CD4-positive, alpha-beta T cell treated with Interleukin-6 at 100 ng/mL for 8 hours (primary cell): ENCODE measurements at regions not wholly inside any gene's neighbourhood (a gene's known extent, or its start where the extent isn't known, plus 50 kb on each side); places are given as distances from the start of the nearest gene placed in this dataset.

Source experiments
- DNase-seq: peaks from one replicate; pipeline ENCODE4 v3.0.0-alpha.2; 2020; ENCODE audit warnings: mixed read lengths, low spot score

DNA sequence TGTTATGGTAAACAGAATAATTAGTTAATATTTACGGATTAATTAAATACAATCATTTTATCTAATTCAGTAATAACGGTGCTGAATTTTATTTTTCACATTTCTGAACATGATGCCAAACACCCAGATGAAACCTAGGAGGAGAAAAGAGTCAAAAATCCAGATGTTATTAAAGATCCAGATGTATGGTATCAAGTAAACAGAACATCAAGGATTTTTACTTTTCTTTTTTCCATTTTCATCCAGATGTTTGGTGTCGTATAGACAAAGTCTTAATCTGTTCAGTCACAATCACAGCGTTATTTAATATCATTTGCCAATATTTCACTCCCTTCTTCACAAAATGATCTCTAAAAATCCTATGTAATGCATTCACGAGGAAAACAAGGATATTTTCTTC lies 64.0 kb upstream of the NR2F2 start:
- DNase-seq = no peak

DNA sequence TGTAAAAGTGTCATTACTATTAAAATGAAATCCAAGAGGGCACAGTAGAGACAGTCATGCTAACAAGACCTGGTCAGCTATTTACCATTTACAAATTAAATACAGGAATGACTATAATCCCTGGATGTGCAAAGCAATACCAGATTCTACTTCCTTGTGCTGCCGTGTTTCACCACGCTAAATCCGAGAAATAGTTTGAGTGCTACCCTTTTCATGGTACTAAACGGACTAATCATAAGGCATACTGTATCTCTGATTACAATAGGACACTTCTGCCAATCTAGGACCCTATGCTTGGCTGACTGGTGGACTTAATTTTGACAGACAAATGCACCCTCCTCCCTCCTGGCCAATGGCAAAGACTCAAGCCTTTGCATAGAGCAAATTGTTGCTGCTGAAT lies 63.0 kb upstream of the NR2F2 start:
- no peak for DNase-seq

GRCh38 chr15:96268442-96269204 lies 61.9 kb upstream of the NR2F2 start:
- DNase-seq = no peak

GRCh38 chr15:96270581-96271172 lies 59.8 kb upstream of the NR2F2 start:
- no peak for DNase-seq

DNA sequence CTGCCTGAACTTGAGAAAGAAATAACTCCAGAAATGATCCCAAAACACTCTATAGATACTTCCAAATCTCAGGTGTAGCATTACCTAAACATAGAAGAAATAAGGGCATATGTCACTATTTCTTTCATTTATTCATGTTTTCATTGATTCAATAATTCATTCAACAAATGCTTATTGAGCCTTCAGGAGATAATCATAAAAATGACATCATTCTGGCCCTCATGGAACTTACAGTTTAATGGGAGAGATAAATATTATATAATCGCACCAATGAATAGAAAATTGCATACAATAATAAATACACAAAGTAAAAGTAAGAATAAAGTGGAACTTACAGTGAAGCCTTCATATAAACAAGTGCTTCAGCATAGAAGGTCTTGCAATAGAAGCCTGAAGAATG lies 58.1 kb upstream of the NR2F2 start:
- no peak for DNase-seq

DNA sequence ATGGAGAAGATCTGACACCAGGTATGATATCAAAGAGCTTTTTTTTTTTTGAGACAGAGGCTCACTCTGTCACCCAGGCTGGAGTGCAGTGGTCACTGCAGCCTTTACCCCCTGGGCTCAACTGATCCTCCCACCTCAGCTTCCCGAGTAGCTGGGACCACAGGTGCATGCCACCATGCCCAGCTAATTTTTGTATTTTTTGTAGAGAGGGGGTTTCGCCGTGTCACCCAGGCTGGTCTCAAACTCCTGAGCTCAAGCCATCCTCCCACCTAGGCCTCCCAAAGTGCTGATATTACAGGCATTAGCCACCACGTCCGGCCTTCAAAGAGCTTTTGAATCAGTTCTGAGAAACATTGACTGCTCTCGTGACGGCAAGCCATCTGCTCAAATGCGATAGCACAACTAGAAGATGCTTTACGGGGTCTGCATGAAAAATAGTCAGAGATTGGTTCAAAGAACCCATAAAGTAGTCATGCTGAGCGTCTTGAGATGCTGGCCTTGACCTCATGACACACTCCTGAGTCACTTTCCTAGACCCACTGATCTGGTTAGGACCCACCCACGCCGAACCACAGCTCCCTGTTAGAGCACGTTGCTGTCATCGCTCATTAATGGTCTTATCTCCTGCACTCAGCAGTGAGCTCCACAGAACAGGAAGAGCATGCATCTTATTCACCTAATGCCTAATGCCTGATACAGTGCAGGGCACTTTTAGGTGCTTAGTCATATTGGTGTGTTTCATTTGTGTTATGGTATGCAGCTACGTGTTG lies 57.0 kb upstream of the NR2F2 start:
- no peak for DNase-seq

DNA sequence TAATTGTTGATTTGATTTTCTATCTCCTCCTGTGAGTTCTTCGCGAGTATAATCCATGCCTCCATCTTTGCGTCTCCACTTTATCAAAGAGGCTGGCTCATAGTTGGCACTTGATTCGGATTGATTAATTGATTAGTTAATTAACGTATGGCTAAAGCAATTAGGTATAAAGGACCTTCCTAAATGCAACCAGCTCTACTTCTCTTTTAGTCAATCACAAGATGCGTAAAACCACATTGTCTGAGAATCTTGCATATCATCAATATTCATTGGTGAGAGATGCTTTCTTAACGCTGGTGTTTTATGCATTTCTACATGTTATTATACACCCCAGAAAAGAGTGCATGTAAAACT lies 56.4 kb upstream of the NR2F2 start:
- DNase-seq = no peak

- DNase-seq = no peak
These were observed 55.8 kb upstream of the NR2F2 start for GRCh38 chr15:96274698-96275097.

GRCh38 chr15:96276438-96277210 lies 53.9 kb upstream of the NR2F2 start:
- no peak for DNase-seq
